H1 (cell line): ENCODE measurements at regions not wholly inside any gene's neighbourhood (a gene's known extent, or its start where the extent isn't known, plus 50 kb on each side); places are given as distances from the start of the nearest gene placed in this dataset.

Source experiments
- CTCF ChIA-PET: fragments of 300-600 bp; sonication (Branson Sonifier 250); formaldehyde crosslinking; loops from one replicate; lab custom pipeline; 2021; ENCODE audit not compliant: partially characterized antibody; lab: Charles Lee
- POLR2A ChIA-PET: fragments of 300-600 bp; sonication (Branson Sonifier 250); formaldehyde crosslinking; loops from one replicate; lab custom pipeline; 2021; ENCODE audit warnings: inconsistent platforms; ENCODE audit not compliant: partially characterized antibody; lab: Charles Lee
- DNase-seq, 2 experiments: peaks; one replicate each; pipeline versions ENCODE4 v3.0.0 to v3.0.0-alpha.2; 2010 to 2022; ENCODE audit warnings: low spot score in 2 of 2, low read depth in 1 of 2, mixed read lengths in 1 of 2
- FAIRE-seq: peaks from 2 replicates; lab custom pipeline; 2011; peaks lifted over from hg19 to GRCh38; lab: Jason Lieb, UNC
- H2AFZ ChIP-seq: 2 replicates; pipeline ENCODE4 v1.8.1; 2012; ENCODE audit warnings: low read length, inconsistent platforms
- H2AK5ac ChIP-seq: 2 replicates; pipeline ENCODE4 v1.6.1; 2013; ENCODE audit warnings: low read depth, low read length
- H2BK120ac ChIP-seq: replicated peaks from 2 replicates; pipeline ENCODE3; 2013; ENCODE audit warnings: low read depth, low read length, inconsistent platforms
- H2BK12ac ChIP-seq: 2 replicates; pipeline ENCODE4 v1.6.1; 2013; ENCODE audit warnings: low read depth, low read length
- H2BK15ac ChIP-seq: 2 replicates; pipeline ENCODE4 v1.6.1; 2013; ENCODE audit warnings: low read length
- H2BK20ac ChIP-seq: 2 replicates; pipeline ENCODE4 v1.6.1; 2013; ENCODE audit warnings: low read length
- H2BK5ac ChIP-seq: 2 replicates; pipeline ENCODE4 v1.6.1; 2013; ENCODE audit warnings: low read depth, low read length
- H3K14ac ChIP-seq: 2 replicates; pipeline ENCODE4 v1.6.1; 2013; ENCODE audit warnings: inconsistent platforms; ENCODE audit not compliant: insufficient read length
- H3K18ac ChIP-seq: 2 replicates; pipeline ENCODE4 v1.6.1; 2013; ENCODE audit warnings: low read length; ENCODE audit errors: extremely low read depth
- H3K23ac ChIP-seq: 2 replicates; pipeline ENCODE4 v1.6.1; 2013; ENCODE audit warnings: inconsistent platforms; ENCODE audit not compliant: insufficient read length
- H3K23me2 ChIP-seq: 2 replicates; pipeline ENCODE4 v1.6.1; 2013; ENCODE audit warnings: low read depth, low read length
- H3K27ac ChIP-seq: 2 replicates; pipeline ENCODE4 v1.6.1; 2011; ENCODE audit warnings: low read depth, low read length, inconsistent platforms
- H3K27me3 ChIP-seq, 4 experiments: replicated peaks in 1 of 4; 1 replicate in 1 of 4; 2 replicates in 3 of 4; pipeline versions ENCODE4 v1.6.1 to v1.8.1; 2011 to 2013; ENCODE audit warnings: low read length in 3 of 4, mild to moderate bottlenecking in 3 of 4, inconsistent platforms in 2 of 4, mixed read lengths in 2 of 4, moderate library complexity in 1 of 4; ENCODE audit not compliant: control insufficient read depth in 3 of 4, insufficient read depth in 3 of 4; ENCODE audit errors: extremely low read depth in 1 of 4
- H3K36me3 ChIP-seq, 4 experiments: 2 replicates each; pipeline versions ENCODE4 v1.6.1 to v1.8.1; 2011 to 2013; ENCODE audit warnings: mild to moderate bottlenecking in 4 of 4, low read length in 3 of 4, moderate library complexity in 2 of 4, control low read depth in 1 of 4, inconsistent platforms in 1 of 4; ENCODE audit not compliant: insufficient read depth in 4 of 4, control insufficient read depth in 2 of 4
- H3K4ac ChIP-seq: replicated peaks from 2 replicates; pipeline ENCODE3; 2013; ENCODE audit warnings: low read length, low read depth, mixed read lengths, inconsistent platforms; ENCODE audit not compliant: insufficient read length
- H3K4me1 ChIP-seq, 4 experiments: replicated peaks in 1 of 4; 1 replicate in 1 of 4; 2 replicates in 3 of 4; pipeline versions ENCODE4 v1.6.1 to v1.8.1; 2011 to 2013; ENCODE audit warnings: low read length in 3 of 4, inconsistent platforms in 2 of 4, mixed read lengths in 1 of 4; ENCODE audit not compliant: insufficient read depth in 4 of 4, control insufficient read depth in 3 of 4
- H3K4me2 ChIP-seq, 2 experiments: 2 replicates each; pipeline versions ENCODE4 v1.6.1 to v1.8.1; 2011 to 2013; ENCODE audit warnings: low read depth in 2 of 2, low read length in 2 of 2, control low read depth in 1 of 2, inconsistent platforms in 1 of 2, mild to moderate bottlenecking in 1 of 2; ENCODE audit not compliant: insufficient read depth in 1 of 2
- H3K4me3 ChIP-seq, 4 experiments: fragments of 200-600, 300-600 bp in 1 of 4; sonication (generic), shearing (Covaris generic), sonication (Bioruptor Twin) in 1 of 4; 2 replicates each; pipeline versions ENCODE4 v1.5.1 to v1.8.1; 2011 to 2016; ENCODE audit warnings: low read length in 4 of 4, low read depth in 3 of 4, control low read depth in 2 of 4, inconsistent platforms in 2 of 4, mild to moderate bottlenecking in 2 of 4, mixed read lengths in 1 of 4, moderate library complexity in 1 of 4; ENCODE audit not compliant: insufficient read depth in 2 of 4; ENCODE audit errors: extremely low read depth in 1 of 4
- H3K56ac ChIP-seq: replicated peaks from 2 replicates; pipeline ENCODE3; 2013; ENCODE audit warnings: low read depth, mild to moderate bottlenecking, mixed read lengths, low read length, inconsistent platforms; ENCODE audit not compliant: insufficient read length
- H3K79me1 ChIP-seq: 2 replicates; pipeline ENCODE4 v1.6.1; 2013; ENCODE audit warnings: low read depth, low read length, control low read depth
- H3K79me2 ChIP-seq, 2 experiments: 2 replicates each; pipeline versions ENCODE4 v1.6.1 to v1.8.1; 2012 to 2013; ENCODE audit warnings: low read length in 2 of 2, mild to moderate bottlenecking in 2 of 2, inconsistent platforms in 1 of 2; ENCODE audit not compliant: insufficient read depth in 2 of 2, control insufficient read depth in 1 of 2
- H3K9ac ChIP-seq, 4 experiments: replicated peaks in 1 of 4; 1 replicate in 1 of 4; 2 replicates in 3 of 4; pipeline versions ENCODE4 v1.6.1 to v1.8.1; 2011 to 2013; ENCODE audit warnings: low read depth in 3 of 4, low read length in 3 of 4, control low read depth in 2 of 4, mild to moderate bottlenecking in 2 of 4, moderate library complexity in 2 of 4, inconsistent platforms in 1 of 4; ENCODE audit errors: extremely low read depth in 1 of 4
- H3K9me3 ChIP-seq, 2 experiments: 2 replicates each; pipeline versions ENCODE4 v1.6.1 to v1.8.1; 2012 to 2013; ENCODE audit warnings: mild to moderate bottlenecking in 2 of 2, moderate library complexity in 2 of 2, control low read depth in 1 of 2, inconsistent platforms in 1 of 2, low read depth in 1 of 2, low read length in 1 of 2, mixed read lengths in 1 of 2; ENCODE audit not compliant: insufficient read depth in 2 of 2
- H4K20me1 ChIP-seq, 2 experiments: replicated peaks in 1 of 2; 2 replicates each; pipeline versions ENCODE3 to v1.8.1; 2011 to 2013; ENCODE audit warnings: inconsistent platforms in 2 of 2, low read length in 2 of 2, mild to moderate bottlenecking in 1 of 2; ENCODE audit not compliant: insufficient read depth in 2 of 2, control insufficient read depth in 1 of 2
- H4K5ac ChIP-seq: 2 replicates; pipeline ENCODE4 v1.6.1; 2013; ENCODE audit warnings: low read length, low read depth, mixed read lengths, inconsistent platforms; ENCODE audit not compliant: insufficient read length
- H4K8ac ChIP-seq: 2 replicates; pipeline ENCODE4 v1.8.0; 2013; ENCODE audit warnings: mild to moderate bottlenecking, moderate library complexity, low read length, inconsistent platforms; ENCODE audit not compliant: insufficient read depth; ENCODE audit errors: extremely low read depth
- H4K91ac ChIP-seq: replicated peaks from 2 replicates; pipeline ENCODE3; 2013; ENCODE audit warnings: low read length, mixed read lengths, inconsistent platforms; ENCODE audit not compliant: insufficient read length
- CBX8 ChIP-seq: fragments of 300-800, 300-1000 bp; sonication (generic); IDR thresholded peaks from 2 replicates; pipeline ENCODE4 v1.7.1; 2016; ENCODE audit warnings: low read depth, low read length, borderline replicate concordance
- CEBPB ChIP-seq: IDR thresholded peaks from 2 replicates; pipeline ENCODE4 v1.6.1; 2012; ENCODE audit warnings: low read depth, low read length
- E2F6 ChIP-seq: IDR thresholded peaks from 2 replicates; pipeline ENCODE4 v1.6.1; 2012; ENCODE audit warnings: inconsistent platforms
- EZH2 ChIP-seq: fragments of 200-600 bp; sonication (generic); IDR thresholded peaks from 2 replicates; pipeline ENCODE4 v1.7.1; 2012; ENCODE audit warnings: low read depth, mild to moderate bottlenecking, moderate library complexity, low read length, inconsistent platforms; ENCODE audit not compliant: severe bottlenecking
- FOSL1 ChIP-seq: IDR thresholded peaks from 2 replicates; pipeline ENCODE4 v1.6.1; 2011; ENCODE audit warnings: mild to moderate bottlenecking, low read depth, low read length, moderate library complexity; ENCODE audit not compliant: insufficient read depth
- HDAC6 ChIP-seq: IDR thresholded peaks from one replicate; pipeline ENCODE4 v1.7.1; 2012; ENCODE audit warnings: low read depth, mild to moderate bottlenecking, inconsistent platforms, low read length, moderate library complexity
- MAX ChIP-seq: IDR thresholded peaks from 2 replicates; pipeline ENCODE4 v1.6.1; 2012; ENCODE audit warnings: inconsistent platforms
- POLR2A ChIP-seq, 2 experiments: IDR thresholded peaks; 1 replicate in 1 of 2; 2 replicates in 1 of 2; pipeline ENCODE4 v1.6.1; 2011; ENCODE audit warnings: low read depth in 2 of 2, low read length in 2 of 2, mild to moderate bottlenecking in 2 of 2; ENCODE audit errors: control extremely low read depth in 1 of 2
- USF2 ChIP-seq: IDR thresholded peaks from 2 replicates; pipeline ENCODE4 v1.6.1; 2011; ENCODE audit warnings: low read length, improper control_type of control experiment
- ZNF274 ChIP-seq: IDR thresholded peaks from 2 replicates; pipeline ENCODE4 v1.7.0; 2012; ENCODE audit warnings: low read length, borderline replicate concordance; ENCODE audit errors: extremely low read depth
- WGBS, 2 experiments: shearing (Covaris generic) in 1 of 2; methylation state at CpG; one replicate each; pipeline versions ENCODE4 v1.1.6 to v1.1.7; 2013 to 2015; ENCODE audit warnings: low lambda C conversion rate in 2 of 2, mixed read lengths in 2 of 2, inconsistent platforms in 1 of 2, low coverage in 1 of 2, missing lambda C conversion rate in 1 of 2; ENCODE audit not compliant: insufficient replicate concordance in 2 of 2, insufficient coverage in 1 of 2, insufficient read length in 1 of 2; ENCODE audit errors: extremely low coverage in 1 of 2, missing lambda C conversion rate in 1 of 2; 5-methylcytosine and 5-hydroxymethylcytosine counted together

GRCh38 chr15:35713733-35714132 is 167.8 kb upstream of the DPH6 start:
- Histone ChIP-seq H3K4me3 (no peak overlapping the region), H3K4me1 (no peaks in the 10 kb centered on the region), H3K18ac (no peak overlapping the region), H3K23me2 (no peaks in the 10 kb centered on the region), H3K27ac (no peak overlapping the region), H2BK5ac (no peak overlapping the region), H2AFZ (no peak overlapping the region), H2BK20ac (no peak overlapping the region), H3K23ac (no peak overlapping the region), H3K27me3 (no peaks in the 10 kb centered on the region), H2BK15ac (no peak overlapping the region), H3K79me2 (no peaks in the 10 kb centered on the region), H3K9me3 (no peaks in the 10 kb centered on the region), H3K4ac (no peak overlapping the region), H3K36me3 (no peaks in the 10 kb centered on the region), H2BK12ac (no peak overlapping the region), H4K8ac (no peak overlapping the region), H3K14ac (no peak overlapping the region), H3K9ac (no peak overlapping the region), H3K79me1 (no peaks in the 10 kb centered on the region), H3K56ac (no peak overlapping the region), H3K4me2 (no peak overlapping the region), H2BK120ac (no peak overlapping the region), H4K91ac (no peak overlapping the region), H4K20me1 (no peaks in the 10 kb centered on the region), H4K5ac (no peak overlapping the region), H2AK5ac (no peak overlapping the region)
- FAIRE-seq = no peak
- CTCF ChIA-PET = interaction anchor here (2.1 kb wide), 1 partner anchor 38 kb away, joined by 6 read pairs; no protein-coding TSS in a partner anchor
- DNase-seq = no peak
- TF ChIP-seq MAX (no peak), ZNF274 (no peak), EZH2 (no peak), FOSL1 (no peak), USF2 (no peak), CBX8 (no peak), POLR2A (IDR thresholded peaks at IDR 0.05; ENCODE audit: control extremely low read depth in 1 of 2, low read depth in 2 of 2, low read length in 2 of 2) (no peak), HDAC6 (no peak), CEBPB (no peak), E2F6 (no peak)
- 77% methylated on average over 2 of the region's 2 CpGs; no CpG with 5 or more reads in 1 of the 2 experiments for WGBS, 2 experiments
- POLR2A ChIA-PET = no interaction called here
